ACHN (cell line): ENCODE measurements at regions not wholly inside any gene's neighbourhood (a gene's known extent, or its start where the extent isn't known, plus 50 kb on each side); places are given as distances from the start of the nearest gene placed in this dataset.

ENCODE experiments used
- DNase-seq: peaks from one replicate; pipeline ENCODE4 v3.0.0-alpha.2; 2015
- in situ Hi-C: cut with HindIII; loops from 2 replicates; pipeline ENCODE4 v1.10.0; 2017; ENCODE audit warnings: low sequenced_read_pairs, low pct_ligation_motif_present, low pct_unique_long_range_greater_than_20kb

DNA sequence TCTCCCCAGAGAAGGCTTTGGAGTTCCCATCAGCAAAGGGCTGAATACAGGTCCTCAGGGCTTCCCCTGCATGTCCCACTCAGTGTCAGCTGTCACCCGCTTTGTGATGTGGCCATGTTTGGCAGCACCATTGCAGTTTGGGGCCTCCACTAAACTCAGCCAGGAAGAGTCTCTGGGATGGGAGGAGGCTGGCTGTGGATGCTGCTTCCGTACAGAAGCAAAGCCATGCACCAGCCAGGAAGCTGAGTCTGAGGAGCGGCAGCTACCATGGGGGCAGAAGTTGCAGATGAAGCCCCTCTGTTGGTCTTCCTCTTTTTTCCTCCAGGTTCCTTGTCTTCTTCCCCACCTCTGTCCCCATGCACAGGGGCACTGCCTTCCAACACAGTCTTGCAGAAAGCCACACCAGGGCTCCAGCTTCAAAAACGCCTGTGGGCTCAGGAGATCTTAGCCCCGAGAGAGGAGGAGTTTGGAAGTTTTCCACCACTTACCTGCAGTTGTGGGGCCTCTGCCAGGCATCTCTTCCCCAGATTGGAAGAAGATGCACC, 416.8 kb downstream of the NPHP4 start:
- in situ Hi-C loops: no loop called here

GRCh38 chr1:5574641-5575040, 417.6 kb downstream of the NPHP4 start:
- no peak for DNase-seq
- in situ Hi-C loops: no loop called here

More for the DNA sequence above, 416.8 kb downstream of the NPHP4 start:
- DNase-seq: no peak

DNA sequence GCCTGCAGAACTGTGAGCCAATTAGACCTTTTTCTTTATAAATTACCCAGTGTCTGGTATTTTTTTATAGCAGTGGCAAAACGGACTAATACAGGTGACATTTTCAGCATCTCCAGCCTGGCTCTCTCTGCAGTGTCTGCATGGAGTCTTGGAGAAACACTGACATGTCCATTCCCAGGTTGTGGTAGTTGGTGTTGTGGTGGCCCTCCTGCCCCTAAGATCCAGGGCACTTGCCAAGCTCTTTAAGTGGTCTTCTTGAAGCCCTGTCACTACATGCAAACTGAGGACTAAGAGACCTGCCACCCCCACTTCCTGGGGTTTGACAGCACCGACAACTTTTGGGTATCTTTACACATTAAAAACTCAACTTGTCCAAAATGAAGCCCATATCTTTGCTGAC, 419.4 kb downstream of the NPHP4 start:
- in situ Hi-C loops: no loop called here
- no peak for DNase-seq

DNA sequence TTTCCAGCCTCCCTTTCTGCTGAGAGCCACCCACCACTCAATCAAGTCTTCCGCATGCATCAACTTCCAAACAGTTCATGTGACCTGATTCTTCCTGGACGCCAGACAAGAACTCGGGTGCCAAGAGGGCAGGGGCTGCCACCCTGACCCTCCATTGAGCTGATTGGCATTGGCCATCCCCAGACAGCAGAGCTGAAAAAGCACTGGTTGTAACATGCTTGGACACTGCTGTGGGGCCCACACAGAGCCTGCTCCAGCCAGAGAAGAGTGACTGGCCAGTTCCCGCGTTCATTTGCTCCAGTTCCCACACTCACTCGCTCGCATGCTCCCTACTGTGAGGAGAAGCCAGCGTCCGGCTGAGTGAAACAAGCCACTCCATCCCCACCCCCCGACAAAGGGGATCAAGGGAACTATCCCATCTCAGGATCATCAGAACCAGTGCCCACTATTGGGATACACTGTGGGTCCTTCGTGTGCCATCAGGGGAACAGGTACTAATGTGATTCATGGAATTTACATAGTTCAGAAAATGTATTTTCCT, 420.3 kb downstream of the NPHP4 start:
- in situ Hi-C loops: no loop called here
- no peak for DNase-seq

DNA sequence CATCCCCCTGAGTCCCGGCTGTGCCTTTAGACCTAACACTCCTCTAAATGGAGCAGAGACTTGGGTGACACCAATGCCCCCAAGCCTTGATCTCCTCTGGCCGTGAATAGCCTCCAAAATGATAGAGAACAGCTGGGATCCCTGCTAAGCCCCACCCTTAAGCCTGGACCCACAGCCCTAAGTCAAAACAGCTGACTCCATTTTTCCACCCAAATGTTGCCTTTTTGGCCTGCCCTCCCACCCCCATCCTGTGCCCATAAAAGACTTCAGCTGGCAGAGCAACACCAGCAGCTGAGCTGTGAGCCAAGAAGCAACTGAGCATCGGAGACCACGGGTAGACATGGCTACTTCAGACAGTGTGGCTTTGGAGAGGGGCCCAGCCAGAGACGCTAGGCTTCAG, 420.8 kb downstream of the NPHP4 start:
- DNase-seq: no peak
- in situ Hi-C loops: no loop called here

DNA sequence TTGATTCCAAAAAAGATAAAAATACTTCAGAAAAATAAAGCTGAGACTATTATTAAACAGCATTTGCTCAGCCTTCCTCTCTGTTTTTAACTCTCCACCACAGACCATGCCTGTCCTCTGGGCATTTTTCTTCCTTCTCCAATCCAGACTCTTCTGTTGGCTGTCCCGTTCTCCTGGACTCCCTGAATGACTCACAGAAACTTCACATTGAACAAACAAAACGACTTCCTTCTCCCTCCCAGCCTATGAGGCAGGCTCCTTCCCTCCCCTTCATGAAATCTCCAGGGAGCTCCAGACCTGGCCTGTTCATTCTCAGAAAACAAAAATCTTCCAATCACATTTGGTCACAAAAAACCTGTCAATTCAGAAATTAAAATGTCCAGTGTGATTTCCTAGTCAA, 421.3 kb downstream of the NPHP4 start:
- in situ Hi-C loops: no loop called here
- no peak for DNase-seq

DNA sequence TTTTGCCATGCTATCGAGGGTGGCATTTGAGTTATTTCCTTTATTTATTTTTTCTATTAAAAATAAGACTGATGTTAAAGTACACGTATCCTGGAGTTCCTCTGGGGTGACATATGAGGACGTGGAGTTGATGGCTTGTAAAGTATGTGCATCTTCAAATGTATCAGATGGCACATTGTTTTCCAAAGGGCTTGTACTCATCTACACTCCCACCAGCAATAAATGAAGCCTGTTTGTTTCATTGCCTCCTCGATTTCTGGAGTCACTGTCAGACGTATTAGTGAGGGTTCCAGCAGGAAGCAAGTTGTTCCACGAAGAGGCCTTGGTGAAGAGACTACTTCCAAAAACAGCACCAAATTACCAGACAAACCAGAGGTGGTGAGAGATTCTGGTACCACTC, 423.9 kb downstream of the NPHP4 start:
- DNase-seq: no peak
- in situ Hi-C loops: no loop called here

DNA sequence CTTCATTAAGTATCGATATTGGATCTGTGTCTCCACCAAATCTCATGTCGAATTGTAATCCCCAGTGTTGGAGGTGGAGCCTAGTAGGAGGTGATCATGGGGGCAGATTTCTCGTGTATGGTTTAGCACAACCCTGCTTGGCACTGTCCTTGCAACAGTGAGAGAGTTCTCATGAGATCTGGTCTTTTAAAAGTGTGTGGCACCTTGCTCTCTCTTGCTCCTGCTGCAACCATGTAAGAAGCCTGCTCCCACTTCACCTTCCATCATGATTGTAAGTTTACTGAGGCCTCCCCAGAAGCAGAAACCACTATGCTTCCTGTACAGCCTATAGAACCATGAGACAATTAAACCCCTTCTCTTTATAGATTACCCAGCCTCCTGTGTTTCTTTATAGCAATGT, 424.4 kb downstream of the NPHP4 start:
- no peak for DNase-seq
- in situ Hi-C loops: no loop called here

- in situ Hi-C loops: no loop called here
- no peak for DNase-seq
Measured at GRCh38 chr1:5566924-5567323, 425.3 kb downstream of the NPHP4 start.

DNA sequence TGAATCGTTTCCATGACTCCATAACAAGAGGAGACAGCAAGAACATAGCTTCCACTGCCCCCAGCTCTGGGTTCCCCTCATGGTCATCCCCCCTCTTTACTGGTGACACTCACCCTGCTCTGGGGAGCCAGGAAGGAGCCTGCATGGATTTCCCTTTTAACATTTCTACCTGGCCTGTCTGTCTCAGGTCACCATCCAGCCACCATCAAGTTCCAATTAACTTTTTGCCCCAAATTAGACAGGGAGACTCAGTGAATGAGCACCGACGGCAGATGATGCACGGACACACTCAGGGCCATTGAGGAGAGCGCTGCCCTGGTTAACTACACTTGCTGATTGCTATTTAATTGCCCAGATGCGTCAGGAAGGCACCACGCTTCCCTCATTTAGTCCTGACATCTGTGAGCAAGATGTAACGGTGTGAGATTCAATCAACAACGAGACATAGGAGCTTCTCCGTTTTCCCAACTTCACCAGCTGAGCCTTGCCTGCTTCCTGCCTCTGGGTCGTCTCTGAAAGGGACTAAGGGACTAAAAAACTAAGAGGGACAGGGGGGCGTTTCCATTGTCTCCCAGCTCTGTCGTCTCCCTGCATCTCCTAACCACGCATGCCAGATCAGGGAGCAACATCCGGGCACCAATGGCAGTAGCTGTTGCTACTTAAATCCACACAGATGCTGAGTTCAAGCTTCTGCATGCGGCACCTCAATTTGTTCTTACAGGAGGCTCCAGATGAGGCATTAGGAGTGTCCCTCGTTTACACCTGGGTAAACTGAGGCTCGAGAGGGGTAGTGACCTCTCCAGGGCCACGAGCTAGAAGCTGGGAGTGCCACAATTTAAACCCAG, 426.7 kb downstream of the NPHP4 start:
- in situ Hi-C loops: no loop called here
- DNase-seq: no peak

- no peak for DNase-seq
- in situ Hi-C loops: no loop called here
Measured at GRCh38 chr1:5564578-5565257, 427.5 kb downstream of the NPHP4 start.

GRCh38 chr1:5563861-5564577, 428.2 kb downstream of the NPHP4 start:
- no peak for DNase-seq
- in situ Hi-C loops: no loop called here

DNA sequence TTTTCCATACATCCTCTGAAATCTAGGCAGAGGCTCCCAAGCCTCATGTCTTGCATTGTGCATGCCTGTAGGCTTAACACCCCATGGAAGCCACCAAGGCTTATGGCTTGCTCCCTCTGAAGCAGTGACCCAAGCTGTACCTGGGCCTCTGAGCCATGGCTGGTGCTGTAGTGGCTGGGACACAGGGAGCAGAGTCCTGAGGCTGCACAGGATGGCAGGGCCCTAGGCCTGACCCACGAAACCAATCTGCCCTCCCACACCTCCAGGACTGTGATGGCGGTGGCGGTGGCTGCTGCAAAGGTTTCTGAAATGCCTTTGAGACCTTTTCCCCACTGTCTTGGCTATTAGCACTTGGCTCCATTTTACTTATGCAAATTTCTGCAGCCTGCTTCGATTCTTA, 429.5 kb downstream of the NPHP4 start:
- in situ Hi-C loops: no loop called here
- DNase-seq: no peak

DNA sequence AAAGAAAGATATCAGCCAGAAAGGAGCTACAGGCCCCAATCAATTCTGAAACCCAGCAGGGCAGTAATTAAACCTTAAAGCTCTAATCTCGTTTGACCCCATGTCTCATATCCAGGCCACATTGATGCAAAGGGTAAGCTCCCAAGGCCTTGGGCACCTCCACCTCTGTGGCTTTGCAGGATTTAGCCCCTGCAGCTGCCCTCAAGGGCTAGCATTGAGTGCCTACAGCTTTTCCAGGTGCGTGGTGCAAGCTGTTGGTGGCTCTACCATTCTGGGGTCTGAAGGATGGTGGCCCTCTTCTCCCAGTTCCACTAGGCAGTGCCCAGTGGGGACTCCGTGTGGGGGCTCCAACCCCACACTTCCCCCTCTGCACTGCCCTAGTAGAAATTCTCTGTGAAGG, 429.9 kb downstream of the NPHP4 start:
- DNase-seq: no peak
- in situ Hi-C loops: no loop called here

GRCh38 chr1:5559078-5559477, 433.1 kb downstream of the NPHP4 start:
- in situ Hi-C loops: no loop called here

DNA sequence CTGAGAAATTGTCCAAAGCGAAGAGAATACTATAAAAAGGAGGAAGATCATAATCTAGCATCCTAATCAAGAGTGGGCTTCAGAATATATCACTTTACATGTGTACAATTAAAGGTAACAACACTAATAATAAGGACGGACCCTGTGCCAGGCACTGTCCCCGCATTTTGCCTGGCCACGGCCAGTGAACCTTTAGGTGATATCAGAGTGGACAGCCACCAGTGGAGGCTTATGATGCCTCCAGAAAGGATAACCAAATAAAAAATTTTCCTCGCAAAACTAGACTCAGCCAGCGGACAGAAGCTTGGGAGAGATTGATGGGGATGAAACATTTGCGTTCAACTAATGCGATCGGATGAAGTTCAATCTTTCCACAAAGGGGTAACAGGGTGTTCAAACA, 436.4 kb downstream of the NPHP4 start:
- in situ Hi-C loops: no loop called here

More at GRCh38 chr1:5559078-5559477, 433.1 kb downstream of the NPHP4 start:
- DNase-seq: no peak

GRCh38 chr1:5554784-5555183, 437.4 kb downstream of the NPHP4 start:
- in situ Hi-C loops: no loop called here
- DNase-seq: no peak

More for the DNA sequence above, 436.4 kb downstream of the NPHP4 start:
- DNase-seq: no peak

GRCh38 chr1:5554111-5554510, 438.1 kb downstream of the NPHP4 start:
- no peak for DNase-seq
- in situ Hi-C loops: no loop called here
